GM12878 (cell line): ENCODE measurements at regions not wholly inside any gene's neighbourhood (a gene's known extent, or its start where the extent isn't known, plus 50 kb on each side); places are given as distances from the start of the nearest gene placed in this dataset.

Experiments used
- ATAC-seq: fragments of 200-7000 bp; cut with Tn5 transposase; 3 replicates; pipeline ENCODE4 v1.9.1; 2020; ENCODE audit warnings: mild to moderate bottlenecking, moderate library complexity
- BruUV-seq: library from RNA; stranded (reverse); fragments of 400-500 nt; replicated peaks from 2 replicates; lab custom pipeline; 2021; lab: Mats Ljungman, UMichigan
- CTCF ChIA-PET: fragments of 300-600 bp; sonication (Branson Sonifier 250); formaldehyde crosslinking; extraction: SDS; loops from one replicate; lab custom pipeline; 2021; ENCODE audit warnings: inconsistent platforms; lab: Yijun Ruan, JAX
- POLR2A ChIA-PET: fragments of 350-600 bp; formaldehyde crosslinking; extraction: SDS; loops from one replicate; lab custom pipeline; 2021; ENCODE audit warnings: inconsistent platforms; lab: Charles Lee
- RAD21 ChIA-PET: fragments of 300-600 bp; sonication (Branson Sonifier 250); formaldehyde crosslinking; loops from one replicate; lab custom pipeline; 2023; ENCODE audit warnings: antibody characterized with exemption; ENCODE audit not compliant: unreplicated experiment; lab: Charles Lee
- SMC1A ChIA-PET: fragments of 300-600 bp; sonication (Branson Sonifier 250); formaldehyde crosslinking; loops from one replicate; lab custom pipeline; 2023; ENCODE audit not compliant: unreplicated experiment, uncharacterized antibody; lab: Charles Lee
- DNase-seq: peaks from one replicate; pipeline ENCODE4 v3.0.0-alpha.2; 2011; ENCODE audit warnings: low read depth, low spot score
- FAIRE-seq: peaks from 3 replicates; lab custom pipeline; 2011; peaks lifted over from hg19 to GRCh38; lab: Jason Lieb, UNC
- H2AFZ ChIP-seq: 2 replicates; pipeline ENCODE4 v1.6.0; 2011; ENCODE audit warnings: low read depth, low read length, control low read depth; ENCODE audit not compliant: control insufficient read depth
- H3K27ac ChIP-seq: 2 replicates; pipeline ENCODE4 v1.5.1; 2011; ENCODE audit warnings: control low read depth; ENCODE audit not compliant: control insufficient read depth, insufficient read depth
- H3K27me3 ChIP-seq, 2 experiments: replicated peaks in 1 of 2; 2 replicates each; pipeline versions ENCODE4 v1.6.0 to v1.6.1; 2011; ENCODE audit warnings: low read length in 1 of 2; ENCODE audit not compliant: control insufficient read depth in 2 of 2, insufficient read depth in 2 of 2
- H3K36me3 ChIP-seq, 2 experiments: 2 replicates each; pipeline ENCODE4 v1.5.1; 2011; ENCODE audit warnings: low read length in 1 of 2; ENCODE audit not compliant: control insufficient read depth in 2 of 2, insufficient read depth in 2 of 2
- H3K4me1 ChIP-seq: 2 replicates; pipeline ENCODE4 v1.6.1; 2011; ENCODE audit warnings: mild to moderate bottlenecking, low read length, moderate library complexity, mixed read lengths; ENCODE audit not compliant: control insufficient read depth, insufficient read depth
- H3K4me2 ChIP-seq: 2 replicates; pipeline ENCODE4 v1.6.0; 2011; ENCODE audit warnings: control low read depth; ENCODE audit not compliant: control insufficient read depth, insufficient read depth
- H3K4me3 ChIP-seq: fragments of 200-600 bp; sonication (generic); 2 replicates; pipeline ENCODE4 v1.5.1; 2016
- H3K79me2 ChIP-seq: 2 replicates; pipeline ENCODE4 v1.6.0; 2011; ENCODE audit warnings: low read length; ENCODE audit not compliant: control insufficient read depth, insufficient read depth
- H3K9ac ChIP-seq: 2 replicates; pipeline ENCODE4 v1.8.0; 2011; ENCODE audit warnings: low read length, control low read depth, mixed read lengths; ENCODE audit not compliant: control insufficient read depth, insufficient read depth
- H3K9me3 ChIP-seq: replicated peaks from 3 replicates; pipeline ENCODE4 v1.5.1; 2011; ENCODE audit warnings: mild to moderate bottlenecking, low read length; ENCODE audit not compliant: control insufficient read depth, insufficient read depth
- H4K20me1 ChIP-seq: 2 replicates; pipeline ENCODE4 v1.6.0; 2011; ENCODE audit not compliant: control insufficient read depth, insufficient read depth
- BCLAF1 ChIP-seq: fragments of 450-650 bp; IDR thresholded peaks from 2 replicates; pipeline ENCODE4 v1.6.1; 2017; ENCODE audit warnings: antibody characterized with exemption, mild to moderate bottlenecking, moderate library complexity
- CHD2 ChIP-seq: IDR thresholded peaks from 2 replicates; pipeline ENCODE4 v1.6.1; 2011; ENCODE audit warnings: low read depth, low read length, improper control_type of control experiment, borderline replicate concordance
- FOXK2 ChIP-seq: fragments of 450-650 bp; IDR thresholded peaks from 2 replicates; pipeline ENCODE4 v1.6.1; 2017; ENCODE audit warnings: mild to moderate bottlenecking, moderate library complexity
- HDAC6 ChIP-seq: fragments of 200-600 bp; sonication (generic); IDR thresholded peaks from one replicate; pipeline ENCODE4 v1.8.0; 2017; ENCODE audit warnings: antibody characterized with exemption; ENCODE audit not compliant: unreplicated experiment
- IRF3 ChIP-seq: fragments of 450-650 bp; IDR thresholded peaks from 2 replicates; pipeline ENCODE4 v1.6.1; 2014; ENCODE audit warnings: mild to moderate bottlenecking
- JUNB ChIP-seq: IDR thresholded peaks from 2 replicates; pipeline ENCODE4 v1.6.1; 2016; ENCODE audit warnings: antibody characterized with exemption, mild to moderate bottlenecking
- NFIC ChIP-seq: IDR thresholded peaks from 2 replicates; pipeline ENCODE4 v1.6.1; 2012; ENCODE audit warnings: low read depth, mild to moderate bottlenecking, inconsistent platforms, low read length, moderate library complexity
- NKRF ChIP-seq: fragments of 450-650 bp; conservative IDR thresholded peaks from 2 replicates; pipeline ENCODE4 v1.6.1; 2017; ENCODE audit warnings: mild to moderate bottlenecking, moderate library complexity
- PAX8 ChIP-seq: fragments of 450-650 bp; IDR thresholded peaks from 2 replicates; pipeline ENCODE4 v1.6.1; 2017; ENCODE audit warnings: mild to moderate bottlenecking, moderate library complexity
- PKNOX1 ChIP-seq: fragments of 450-650 bp; IDR thresholded peaks from 2 replicates; pipeline ENCODE4 v1.6.1; 2016; ENCODE audit warnings: mild to moderate bottlenecking
- ZNF207 ChIP-seq: fragments of 450-650 bp; IDR thresholded peaks from 2 replicates; pipeline ENCODE4 v1.6.1; 2014; ENCODE audit warnings: antibody characterized with exemption, mild to moderate bottlenecking, borderline replicate concordance
- WGBS: methylation state at CpG from one replicate; pipeline ENCODE4 v1.1.6; 2016; ENCODE audit warnings: low lambda C conversion rate; ENCODE audit not compliant: insufficient replicate concordance, insufficient coverage; ENCODE audit errors: missing lambda C conversion rate; 5-methylcytosine and 5-hydroxymethylcytosine counted together
- in situ Hi-C: fragments of 300-500 bp; cut with MboI; formaldehyde crosslinking; loops from 9 replicates; pipeline ENCODE4 v1.14.3; 2018; ENCODE audit warnings: mixed read lengths
- intact Hi-C: fragments of 100-400 bp; cut with micrococcal nuclease; formaldehyde crosslinking; loops from one replicate; pipeline ENCODE4 v1.14.2; 2022; ENCODE audit not compliant: unreplicated experiment

GRCh38 chr13:107459430-107459829 lies 755.9 kb downstream of the LIG4 start:
- Histone ChIP-seq H3K9me3 (no peaks in the 10 kb centered on the region), H3K4me3 (no peak overlapping the region), H3K27ac (no peak overlapping the region), H3K36me3 (no peaks in the 10 kb centered on the region), H3K4me1 (no peaks in the 10 kb centered on the region), H3K4me2 (no peak overlapping the region), H4K20me1 (no peaks in the 10 kb centered on the region), H3K79me2 (no peaks in the 10 kb centered on the region), H2AFZ (no peak overlapping the region), H3K27me3 (no peaks in the 10 kb centered on the region), H3K9ac (no peak overlapping the region)
- no peak for FAIRE-seq
- WGBS, result 51% methylated on average over 3 of the region's 3 CpGs
- no peak for DNase-seq
- CTCF ChIA-PET, result no interaction called here
- no peak for ATAC-seq
- POLR2A ChIA-PET, result no interaction called here
- TF ChIP-seq HDAC6, result no peak
- TF ChIP-seq CHD2, result no peak
- TF ChIP-seq ZNF207, result no peak
- TF ChIP-seq IRF3, result no peak
- TF ChIP-seq PAX8, result no peak
- no peak for TF ChIP-seq NKRF
- no peak for TF ChIP-seq JUNB
- no peak for TF ChIP-seq PKNOX1
- no peak for TF ChIP-seq BCLAF1
- no peak for TF ChIP-seq FOXK2
- TF ChIP-seq NFIC, result no peak
- intact Hi-C loops (no loop called here), in situ Hi-C loops (no loop called here)
- SMC1A ChIA-PET, result no interaction called here
- RAD21 ChIA-PET, result interaction anchor here (1.2 kb wide), 1 partner anchor 21 kb away, joined by 3 read pairs; no protein-coding TSS in a partner anchor
- no TSS peak for BruUV-seq
